ENCODE measurements at regions not wholly inside any gene's neighbourhood (a gene's known extent, or its start where the extent isn't known, plus 50 kb on each side); places are given as distances from the start of the nearest gene placed in this dataset.
"Not testable (repeated sequence)": the region's sequence is repeated elsewhere in the genome, so short reads cannot be mapped to it uniquely, and the experiment has no call there.

- not testable (repeated sequence) for DNase-seq (ENCODE audit: low read depth in 2 of 2)
These were observed 198.1 kb downstream of the FOXD4L6 start for GRCh38 chr9:40930426-40930825.

- DNase-seq (ENCODE audit: low read depth in 2 of 2) = not testable (repeated sequence)
These were observed 199.0 kb downstream of the FOXD4L6 start for GRCh38 chr9:40929488-40929845.

GRCh38 chr9:40928803-40929487 lies 199.5 kb downstream of the FOXD4L6 start:
- no peak for DNase-seq (ENCODE audit: low read depth in 2 of 2)

GRCh38 chr9:40927851-40928802 lies 200.4 kb downstream of the FOXD4L6 start:
- DNase-seq (ENCODE audit: low read depth in 2 of 2) = no peak

- no peak for DNase-seq (ENCODE audit: low read depth in 2 of 2)
These were observed 201.2 kb downstream of the FOXD4L6 start for GRCh38 chr9:40927260-40927631.

GRCh38 chr9:40926404-40927259 lies 201.8 kb downstream of the FOXD4L6 start:
- no peak for DNase-seq (ENCODE audit: low read depth in 2 of 2)

GRCh38 chr9:40925149-40925548 lies 203.3 kb downstream of the FOXD4L6 start:
- DNase-seq (ENCODE audit: low read depth in 2 of 2) = no peak

- DNase-seq (ENCODE audit: low read depth in 2 of 2) = not testable (repeated sequence)
These were observed 212.1 kb downstream of the FOXD4L6 start for GRCh38 chr9:40916399-40916783.

- DNase-seq (ENCODE audit: low read depth in 2 of 2) = not testable (repeated sequence)
These were observed 212.7 kb downstream of the FOXD4L6 start for GRCh38 chr9:40915660-40916398.

GRCh38 chr9:40914772-40915659 lies 213.5 kb downstream of the FOXD4L6 start:
- no peak for DNase-seq (ENCODE audit: low read depth in 2 of 2)

GRCh38 chr9:40913928-40914673 lies 214.4 kb downstream of the FOXD4L6 start:
- DNase-seq (ENCODE audit: low read depth in 2 of 2) = no peak

- DNase-seq (ENCODE audit: low read depth in 2 of 2) = no peak
These were observed 215.3 kb downstream of the FOXD4L6 start for GRCh38 chr9:40913096-40913719.

GRCh38 chr9:40912679-40913078 lies 215.8 kb downstream of the FOXD4L6 start:
- not testable (repeated sequence) for DNase-seq (ENCODE audit: low read depth in 2 of 2)

- DNase-seq (ENCODE audit: low read depth in 2 of 2) = no peak
These were observed 216.8 kb downstream of the FOXD4L6 start for GRCh38 chr9:40911647-40912046.

- not testable (repeated sequence) for DNase-seq (ENCODE audit: low read depth in 2 of 2)
These were observed 217.5 kb downstream of the FOXD4L6 start for GRCh38 chr9:40910995-40911394.

GRCh38 chr9:40909821-40910220 lies 218.7 kb downstream of the FOXD4L6 start:
- DNase-seq (ENCODE audit: low read depth in 2 of 2) = no peak

- not testable (repeated sequence) for DNase-seq (ENCODE audit: low read depth in 2 of 2)
These were observed 219.4 kb downstream of the FOXD4L6 start for GRCh38 chr9:40909111-40909510.

- no peak for DNase-seq (ENCODE audit: low read depth in 2 of 2)
These were observed 220.5 kb downstream of the FOXD4L6 start for GRCh38 chr9:40907657-40908624.
